KOPT-K1 (cell line): ENCODE measurements at regions not wholly inside any gene's neighbourhood (a gene's known extent, or its start where the extent isn't known, plus 50 kb on each side); places are given as distances from the start of the nearest gene placed in this dataset.
"Not testable (repeated sequence)": the region's sequence is repeated elsewhere in the genome, so short reads cannot be mapped to it uniquely, and the experiment has no call there.

ENCODE experiments used
- H3K27ac ChIP-seq: fragments of 200-600 bp; sonication (generic); 2 replicates; pipeline ENCODE4 v1.5.1; 2016; ENCODE audit warnings: antibody characterized with exemption, mild to moderate bottlenecking, low read depth, low read length; ENCODE audit not compliant: poor library complexity, severe bottlenecking
- H3K36me3 ChIP-seq: fragments of 200-600 bp; sonication (generic); 2 replicates; pipeline ENCODE4 v1.5.1; 2017; ENCODE audit warnings: antibody characterized with exemption, mild to moderate bottlenecking, low read length, moderate library complexity; ENCODE audit not compliant: insufficient read depth
- H3K9me3 ChIP-seq: fragments of 200-600 bp; sonication (generic); 2 replicates; pipeline ENCODE4 v1.5.1; 2017; ENCODE audit warnings: antibody characterized with exemption, low read length, mild to moderate bottlenecking; ENCODE audit not compliant: insufficient read depth, poor library complexity, severe bottlenecking

GRCh38 chr5:18370531-18370930, 736.3 kb downstream of the TAF11L14 start:
- Histone ChIP-seq H3K36me3 (no peaks in the 10 kb centered on the region), H3K9me3 (no peaks in the 10 kb centered on the region), H3K27ac (no peak overlapping the region)

GRCh38 chr5:18375641-18376040, 741.4 kb downstream of the TAF11L14 start:
- Histone ChIP-seq H3K27ac (no peak overlapping the region), H3K9me3 (no peaks in the 10 kb centered on the region)

GRCh38 chr5:18378066-18378465, 743.8 kb downstream of the TAF11L14 start:
- H3K36me3 ChIP-seq = no peaks in the 10 kb centered on the region
- H3K9me3 ChIP-seq = no peaks in the 10 kb centered on the region
- H3K27ac ChIP-seq = no peak overlapping the region

More at GRCh38 chr5:18375641-18376040, 741.4 kb downstream of the TAF11L14 start:
- no peaks in the 10 kb centered on the region for H3K36me3 ChIP-seq

GRCh38 chr5:18379189-18379588, 744.9 kb downstream of the TAF11L14 start:
- Histone ChIP-seq H3K27ac (no peak overlapping the region), H3K36me3 (no peaks in the 10 kb centered on the region), H3K9me3 (no peaks in the 10 kb centered on the region)

- H3K27ac ChIP-seq = no peak overlapping the region
- no peaks in the 10 kb centered on the region for H3K9me3 ChIP-seq
- no peaks in the 10 kb centered on the region for H3K36me3 ChIP-seq
Observed at GRCh38 chr5:18380729-18381362, 746.6 kb downstream of the TAF11L14 start.

DNA sequence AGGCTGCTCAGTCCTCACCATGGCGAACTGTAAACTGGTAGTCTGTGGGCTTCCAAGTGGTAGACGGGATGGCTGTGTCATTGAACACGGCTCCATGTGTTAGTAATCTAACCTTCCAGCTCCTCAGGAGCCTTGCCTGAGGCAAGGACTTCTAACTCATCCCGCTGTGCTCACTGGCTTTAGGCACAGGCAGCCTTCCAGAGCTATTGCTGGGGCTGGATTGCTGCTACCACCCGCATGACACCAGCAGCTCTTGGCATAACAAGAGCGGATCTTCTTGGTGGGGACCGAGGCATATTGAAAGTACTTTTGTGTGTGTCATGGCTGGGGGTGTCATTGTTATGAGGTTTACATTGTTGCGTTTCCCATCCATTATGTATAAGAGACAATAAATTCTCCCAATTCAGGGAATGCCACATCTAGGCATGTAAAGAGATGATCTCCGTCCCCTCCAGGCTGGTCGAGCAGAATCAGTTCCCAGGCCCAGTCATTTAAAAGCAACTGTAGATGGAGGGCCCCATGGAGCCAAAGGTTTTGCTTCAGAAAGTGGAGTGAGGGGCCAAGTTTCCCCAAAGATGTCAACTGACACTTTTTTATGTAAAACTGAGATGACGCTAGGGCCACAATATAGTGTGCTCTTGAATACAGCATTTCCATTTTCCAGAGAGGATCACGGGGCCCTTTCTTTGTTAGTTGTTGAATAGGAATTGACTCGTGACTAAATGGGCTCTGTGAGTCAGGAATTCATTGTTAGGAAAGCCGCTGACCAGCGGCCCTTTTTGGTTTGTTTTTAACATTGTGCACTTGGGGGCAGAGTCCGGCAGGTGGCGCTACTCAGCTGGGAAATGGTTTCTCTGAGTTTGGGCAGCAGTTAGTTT, 759.5 kb downstream of the TAF11L14 start:
- Histone ChIP-seq H3K36me3 (no peaks in the 10 kb centered on the region), H3K27ac (no peak overlapping the region), H3K9me3 (no peaks in the 10 kb centered on the region)

DNA sequence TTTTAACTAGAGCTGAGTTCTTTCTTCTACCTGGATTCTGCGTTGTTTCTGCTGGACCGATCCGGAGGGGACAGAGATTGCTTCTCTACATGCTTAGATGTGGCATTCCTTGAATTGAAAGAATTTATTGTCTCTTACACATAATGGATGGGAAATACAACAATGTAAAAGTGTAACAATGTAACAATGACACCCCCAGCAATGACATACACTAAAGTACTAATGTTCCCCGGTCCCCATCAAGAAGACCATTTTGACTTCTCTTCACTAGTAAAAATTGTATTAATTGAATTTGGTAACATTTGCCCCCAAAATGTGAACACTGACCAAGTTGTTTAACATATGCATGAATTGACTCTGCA, 760.2 kb downstream of the TAF11L14 start:
- Histone ChIP-seq H3K9me3 (no peaks in the 10 kb centered on the region), H3K36me3 (no peaks in the 10 kb centered on the region), H3K27ac (no peak overlapping the region)

DNA sequence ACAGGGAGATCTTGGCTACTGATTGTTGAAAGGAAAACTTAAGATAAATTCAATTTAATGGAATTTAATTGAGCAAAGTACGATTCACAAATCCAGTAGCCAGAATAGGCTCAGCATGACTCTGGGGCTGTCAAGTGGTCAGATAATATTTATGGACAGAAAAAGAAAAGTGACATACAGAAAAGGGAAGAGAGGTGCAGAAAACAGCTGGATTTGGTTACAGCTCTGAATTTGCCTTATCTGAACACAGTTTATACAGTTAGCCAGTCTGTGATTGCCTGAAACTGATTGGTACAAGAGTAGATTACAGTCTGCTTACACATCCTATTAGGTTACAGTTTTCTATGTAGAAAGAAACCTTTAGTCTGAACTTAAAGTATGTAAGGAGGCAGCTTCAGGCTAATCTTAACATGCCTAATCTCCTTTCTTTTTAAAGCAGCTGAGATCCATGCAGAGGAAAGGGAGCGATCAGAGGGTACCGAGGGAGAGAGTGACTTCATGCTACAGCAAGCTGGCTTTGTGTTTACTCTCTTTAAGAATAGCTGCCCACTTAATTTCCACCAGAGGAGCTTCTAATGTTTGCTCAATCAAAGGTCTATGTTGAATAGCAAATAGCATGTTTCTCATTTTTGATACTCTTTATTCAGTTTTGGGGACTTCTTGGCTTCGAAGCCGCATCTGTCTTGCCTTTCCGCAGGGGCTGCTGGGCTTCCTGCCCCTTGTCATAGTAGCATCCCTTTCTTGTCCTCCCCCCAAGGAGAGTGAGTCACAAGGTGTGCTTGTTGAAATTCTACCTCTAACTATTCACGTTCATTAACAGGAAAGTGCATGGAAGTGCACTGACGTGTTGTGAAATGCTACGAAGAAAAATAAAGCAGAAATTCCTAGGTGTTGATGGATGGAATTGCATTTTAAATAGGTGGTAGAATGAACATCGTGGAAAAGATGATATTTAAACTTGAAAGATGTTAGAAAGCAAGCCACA, 761.2 kb downstream of the TAF11L14 start:
- Histone ChIP-seq H3K36me3 (no peaks in the 10 kb centered on the region), H3K27ac (no peak overlapping the region), H3K9me3 (no peaks in the 10 kb centered on the region)

GRCh38 chr5:18397371-18397770, 763.1 kb downstream of the TAF11L14 start:
- Histone ChIP-seq H3K36me3 (no peaks in the 10 kb centered on the region), H3K9me3 (no peaks in the 10 kb centered on the region), H3K27ac (no peak overlapping the region)

GRCh38 chr5:18397891-18398290, 763.6 kb downstream of the TAF11L14 start:
- Histone ChIP-seq H3K27ac (no peak overlapping the region), H3K9me3 (no peaks in the 10 kb centered on the region), H3K36me3 (no peaks in the 10 kb centered on the region)

- not testable (repeated sequence) for H3K27ac ChIP-seq, H3K9me3 ChIP-seq, H3K36me3 ChIP-seq
Observed at GRCh38 chr5:18399461-18400327, 765.4 kb downstream of the TAF11L14 start.

- Histone ChIP-seq H3K9me3 (no peaks in the 10 kb centered on the region), H3K36me3 (no peaks in the 10 kb centered on the region), H3K27ac (no peak overlapping the region)
Observed at GRCh38 chr5:18403141-18403540, 768.9 kb downstream of the TAF11L14 start.

DNA sequence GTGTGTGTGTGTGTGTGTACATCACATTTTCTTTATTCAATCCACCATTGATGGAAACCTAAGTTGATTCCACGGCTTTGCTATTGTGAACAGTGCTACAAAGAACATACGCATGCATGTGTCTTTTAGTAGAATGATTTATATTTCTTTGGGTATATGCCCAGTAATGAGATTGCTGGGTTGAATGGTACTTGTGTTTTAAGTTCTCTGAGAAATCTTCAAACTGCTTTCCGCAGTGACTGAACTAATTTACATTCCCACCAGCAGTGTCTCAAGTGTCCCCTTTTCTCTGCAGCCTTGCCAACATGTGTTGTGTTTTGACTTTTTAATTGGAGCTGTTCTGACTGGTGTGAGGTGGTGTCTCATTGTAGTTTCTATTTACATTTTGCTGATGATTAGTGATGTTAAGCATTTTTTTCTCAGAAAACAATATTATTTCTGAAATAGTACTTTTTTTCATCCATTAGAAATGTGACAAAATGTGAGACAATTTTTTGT, 769.7 kb downstream of the TAF11L14 start:
- Histone ChIP-seq H3K36me3 (no peaks in the 10 kb centered on the region), H3K27ac (no peak overlapping the region), H3K9me3 (no peaks in the 10 kb centered on the region)

DNA sequence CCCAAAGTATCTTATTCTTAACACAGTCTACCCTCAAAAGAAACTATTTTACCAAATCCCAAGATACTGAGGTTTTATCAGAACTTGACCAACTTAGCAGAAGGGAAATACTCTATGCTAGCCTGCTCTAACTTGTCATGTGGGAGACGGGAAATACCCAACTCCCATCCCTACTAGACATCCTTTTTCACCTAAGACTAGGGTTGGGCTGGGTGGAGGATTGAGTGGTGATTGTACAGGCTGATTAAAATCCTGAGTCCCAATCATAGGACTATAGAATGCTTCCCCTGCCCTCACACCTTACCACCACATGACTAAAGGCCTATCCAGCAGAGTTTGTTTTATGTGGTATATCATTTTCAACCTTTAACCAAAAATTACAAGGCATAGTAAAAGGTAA, 786.5 kb downstream of the TAF11L14 start:
- Histone ChIP-seq H3K9me3 (no peaks in the 10 kb centered on the region), H3K36me3 (no peaks in the 10 kb centered on the region)

More for the DNA sequence above, 786.5 kb downstream of the TAF11L14 start:
- no peak overlapping the region for H3K27ac ChIP-seq
